GM19043 (cell line): ENCODE measurements at regions not wholly inside any gene's neighbourhood (a gene's known extent, or its start where the extent isn't known, plus 50 kb on each side); places are given as distances from the start of the nearest gene placed in this dataset.

Source experiments
- ATAC-seq: cut with Tn5 transposase; IDR thresholded peaks from one replicate; pipeline ENCODE4 v1.9.1; 2021; ENCODE audit warnings: low read depth; ENCODE audit not compliant: unreplicated experiment

DNA sequence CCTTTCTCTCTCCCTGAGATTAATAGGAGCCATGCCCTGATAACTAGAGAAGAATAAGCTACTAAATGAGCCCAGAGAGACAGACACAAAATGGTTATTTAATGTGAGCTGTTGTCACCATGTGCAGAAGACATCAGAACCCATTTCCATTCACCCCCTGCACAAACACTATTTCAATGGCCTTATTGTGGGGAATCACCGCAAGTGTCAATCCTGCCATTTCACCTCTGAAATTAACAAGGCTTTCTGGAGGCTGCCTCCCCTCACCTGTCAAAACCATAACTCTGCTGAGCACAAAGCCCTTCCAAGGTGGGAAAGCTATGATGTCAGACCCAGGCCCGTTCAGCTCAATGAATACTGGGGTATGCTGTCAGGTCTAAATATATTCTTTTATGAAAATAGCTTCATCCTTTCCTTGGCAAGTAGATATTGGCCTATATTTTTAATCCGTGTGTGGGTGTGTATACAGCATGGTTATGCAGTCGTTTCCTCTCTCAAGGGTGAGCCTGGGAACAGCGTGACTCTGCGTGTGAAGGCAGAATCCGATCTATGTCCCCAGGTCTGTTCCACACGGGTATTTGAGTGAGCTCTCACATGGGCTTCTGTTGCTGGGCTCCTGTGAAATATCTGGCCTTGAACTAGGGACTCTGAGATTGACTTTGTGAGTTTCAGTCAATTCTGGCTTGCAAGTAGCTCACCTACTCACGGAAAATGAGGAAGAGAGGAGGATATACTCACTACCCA lies 266.3 kb downstream of the FBXW7 start:
- ATAC-seq: no peak

DNA sequence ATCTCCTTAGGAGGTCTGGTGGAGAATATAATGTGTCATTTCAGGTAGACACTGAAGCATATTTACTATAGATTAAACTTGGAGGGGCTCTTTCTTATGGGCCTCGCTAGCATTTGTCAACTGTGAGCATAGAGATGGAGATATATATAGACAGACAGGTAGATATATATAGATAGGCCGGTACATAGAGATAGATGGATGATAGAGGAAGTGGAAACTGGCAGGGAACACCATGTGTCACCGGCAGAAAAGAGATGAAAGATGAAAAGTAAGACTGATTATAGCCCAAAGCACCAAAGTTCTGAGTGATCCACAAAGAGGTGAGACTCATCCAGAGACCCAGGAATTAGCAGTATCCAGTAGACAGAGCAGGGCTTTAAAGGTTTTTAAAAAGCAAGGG lies 268.1 kb downstream of the FBXW7 start:
- no peak for ATAC-seq

GRCh38 chr4:152266831-152267480 lies 268.9 kb downstream of the FBXW7 start:
- ATAC-seq: no peak

DNA sequence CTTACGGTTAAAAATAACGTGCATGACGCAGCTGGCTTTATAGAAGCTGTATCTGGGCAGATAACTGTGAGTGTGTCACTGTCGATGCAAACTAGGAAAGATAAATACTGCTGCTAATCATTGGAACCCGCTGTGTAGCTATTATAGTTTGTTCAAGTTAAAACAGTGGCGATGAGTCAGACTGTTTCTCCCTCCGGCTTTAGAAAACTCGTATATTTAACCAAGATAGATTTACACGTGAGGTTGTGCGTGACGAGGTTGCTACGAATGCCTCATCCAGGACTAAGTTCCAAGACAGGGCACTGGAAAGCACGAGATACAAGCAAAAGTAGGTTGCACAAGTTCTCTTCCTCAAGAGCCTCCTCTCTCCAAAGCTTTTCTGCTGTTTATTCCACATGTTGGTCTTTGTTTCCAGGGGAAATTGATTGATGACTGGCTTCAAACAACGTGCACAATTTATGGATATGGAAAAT lies 270.7 kb downstream of the FBXW7 start:
- no peak for ATAC-seq

GRCh38 chr4:152264106-152264505 lies 271.8 kb downstream of the FBXW7 start:
- no peak for ATAC-seq

GRCh38 chr4:152259866-152260265 lies 276.0 kb downstream of the FBXW7 start:
- no peak for ATAC-seq

- ATAC-seq: no peak
These were observed 276.8 kb downstream of the FBXW7 start for GRCh38 chr4:152258804-152259708.

GRCh38 chr4:152258391-152258790 lies 277.5 kb downstream of the FBXW7 start:
- no peak for ATAC-seq

DNA sequence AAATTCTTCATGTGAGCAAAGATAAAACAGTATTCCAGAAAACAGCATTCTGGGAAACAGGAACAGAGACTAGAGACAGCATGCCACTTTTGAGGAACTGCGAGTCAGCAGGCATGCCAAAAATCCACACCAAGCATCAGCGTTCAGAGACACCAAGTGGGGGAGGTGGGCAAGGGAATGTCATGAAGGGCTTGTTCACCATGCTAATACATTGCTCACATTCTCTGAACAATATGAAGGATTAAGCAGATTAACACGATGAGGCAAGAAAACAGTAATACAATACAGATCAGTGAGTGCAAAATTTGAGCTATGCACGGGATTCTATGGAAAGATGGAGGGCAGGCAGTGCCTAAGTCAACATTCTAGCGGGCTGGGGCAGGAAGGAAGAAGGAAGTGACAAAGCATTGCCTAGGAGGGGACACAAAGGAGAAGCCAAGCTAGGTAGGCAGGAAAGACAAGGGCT lies 278.3 kb downstream of the FBXW7 start:
- ATAC-seq: no peak

DNA sequence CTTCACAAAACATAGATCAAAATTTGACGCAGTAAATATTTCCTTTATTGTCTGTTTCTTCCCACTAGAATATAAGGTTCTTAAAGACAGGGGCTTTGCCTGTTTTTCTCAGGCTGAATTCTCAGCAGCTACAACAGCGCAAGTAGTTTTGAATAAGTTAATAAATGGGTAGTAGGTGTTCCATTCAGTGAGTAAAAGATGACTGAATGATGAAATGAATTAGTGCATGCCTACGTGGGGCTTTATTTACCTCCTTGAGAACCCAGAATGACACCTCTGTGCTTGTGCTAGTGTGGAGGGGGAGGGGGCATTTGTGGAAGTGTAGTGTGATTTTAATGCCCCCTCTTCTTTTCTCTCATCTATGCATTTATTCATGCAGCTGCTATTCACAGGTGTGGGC lies 278.9 kb downstream of the FBXW7 start:
- no peak for ATAC-seq

- peak; percentile 81 for ATAC-seq
These were observed 280.5 kb downstream of the FBXW7 start for GRCh38 chr4:152255437-152255836.

DNA sequence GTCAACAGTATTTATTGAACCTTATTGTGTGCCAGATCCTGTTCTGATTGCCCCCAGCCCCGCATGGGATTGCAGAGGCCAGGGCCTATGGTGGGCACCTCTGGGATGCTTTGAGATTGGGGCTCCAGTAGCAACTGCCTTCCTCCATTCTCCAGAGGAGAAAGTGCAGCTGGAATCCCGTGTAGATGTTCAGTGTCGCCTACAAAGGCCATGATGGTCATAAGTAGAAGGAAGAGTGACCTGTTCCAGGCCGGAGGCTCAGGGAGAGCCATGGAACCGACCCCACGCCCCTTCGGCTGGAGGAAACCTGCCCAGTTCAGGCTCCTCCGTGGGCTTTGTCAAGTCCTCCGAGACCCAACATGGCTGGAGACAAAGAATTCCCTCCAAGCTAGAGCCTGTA lies 287.5 kb downstream of the FBXW7 start:
- ATAC-seq: no peak

GRCh38 chr4:152247271-152247975 lies 288.5 kb downstream of the FBXW7 start:
- no peak for ATAC-seq

- ATAC-seq: no peak
These were observed 289.2 kb downstream of the FBXW7 start for GRCh38 chr4:152246659-152247058.

DNA sequence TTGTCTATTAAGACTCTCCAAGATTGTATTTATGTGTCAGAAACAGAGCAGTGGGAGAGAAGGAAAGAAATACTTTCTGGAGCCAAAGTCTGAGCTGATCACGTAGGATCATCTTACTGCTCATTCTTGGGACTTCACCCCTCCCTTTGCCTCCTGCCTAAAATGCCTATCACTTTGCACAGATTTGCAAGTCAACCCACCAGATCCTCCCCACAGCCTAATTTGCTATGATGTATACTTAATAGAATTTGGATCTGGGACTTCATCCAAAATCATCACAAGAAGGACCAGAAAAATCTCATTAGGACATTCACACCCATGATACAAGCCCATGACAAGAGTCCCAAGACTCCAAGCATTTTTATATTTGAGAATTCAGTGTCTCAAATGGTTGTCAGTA lies 290.2 kb downstream of the FBXW7 start:
- ATAC-seq: no peak

GRCh38 chr4:152244659-152245058 lies 291.2 kb downstream of the FBXW7 start:
- ATAC-seq: no peak

DNA sequence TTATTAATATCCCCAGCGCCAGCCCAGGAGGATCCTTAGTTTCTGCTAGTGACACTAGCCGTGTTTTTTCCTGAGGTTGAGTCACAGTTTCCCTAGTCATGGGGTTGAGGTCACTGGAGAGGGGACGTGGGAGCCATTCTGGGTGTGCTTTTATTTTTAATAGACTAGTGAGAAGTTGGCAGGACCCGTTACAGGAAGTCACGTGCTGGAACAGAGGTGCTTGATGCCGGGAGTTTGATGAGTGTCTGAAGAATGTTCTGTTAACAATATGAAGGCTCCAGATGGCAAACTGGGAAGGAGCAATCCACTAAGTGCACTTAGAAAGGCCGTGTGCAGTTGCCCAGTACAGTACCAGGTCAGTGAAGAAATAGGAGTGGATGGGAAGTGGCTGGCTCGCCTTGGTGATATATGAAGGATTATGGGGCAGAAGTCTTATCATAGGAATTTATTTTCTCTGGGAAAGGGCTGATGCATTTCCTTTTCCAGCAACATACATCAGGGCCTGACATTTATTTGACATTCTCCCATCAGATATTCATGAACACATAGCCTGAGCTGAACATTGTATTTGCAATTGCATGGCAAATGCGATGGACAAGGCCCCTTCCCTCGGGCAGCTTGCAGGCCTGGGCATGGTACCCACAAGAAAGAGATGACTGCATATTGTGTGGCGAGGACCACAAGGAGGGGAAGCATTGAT lies 291.8 kb downstream of the FBXW7 start:
- ATAC-seq: no peak

- no peak for ATAC-seq
These were observed 292.7 kb downstream of the FBXW7 start for GRCh38 chr4:152243206-152243605.

- no peak for ATAC-seq
These were observed 295.7 kb downstream of the FBXW7 start for GRCh38 chr4:152240232-152240631.

- no peak for ATAC-seq
These were observed 296.7 kb downstream of the FBXW7 start for GRCh38 chr4:152239216-152239615.
